ENCODE measurements at regions not wholly inside any gene's neighbourhood (a gene's known extent, or its start where the extent isn't known, plus 50 kb on each side); places are given as distances from the start of the nearest gene placed in this dataset.
"Not testable (repeated sequence)": the region's sequence is repeated elsewhere in the genome, so short reads cannot be mapped to it uniquely, and the experiment has no call there.

DNA sequence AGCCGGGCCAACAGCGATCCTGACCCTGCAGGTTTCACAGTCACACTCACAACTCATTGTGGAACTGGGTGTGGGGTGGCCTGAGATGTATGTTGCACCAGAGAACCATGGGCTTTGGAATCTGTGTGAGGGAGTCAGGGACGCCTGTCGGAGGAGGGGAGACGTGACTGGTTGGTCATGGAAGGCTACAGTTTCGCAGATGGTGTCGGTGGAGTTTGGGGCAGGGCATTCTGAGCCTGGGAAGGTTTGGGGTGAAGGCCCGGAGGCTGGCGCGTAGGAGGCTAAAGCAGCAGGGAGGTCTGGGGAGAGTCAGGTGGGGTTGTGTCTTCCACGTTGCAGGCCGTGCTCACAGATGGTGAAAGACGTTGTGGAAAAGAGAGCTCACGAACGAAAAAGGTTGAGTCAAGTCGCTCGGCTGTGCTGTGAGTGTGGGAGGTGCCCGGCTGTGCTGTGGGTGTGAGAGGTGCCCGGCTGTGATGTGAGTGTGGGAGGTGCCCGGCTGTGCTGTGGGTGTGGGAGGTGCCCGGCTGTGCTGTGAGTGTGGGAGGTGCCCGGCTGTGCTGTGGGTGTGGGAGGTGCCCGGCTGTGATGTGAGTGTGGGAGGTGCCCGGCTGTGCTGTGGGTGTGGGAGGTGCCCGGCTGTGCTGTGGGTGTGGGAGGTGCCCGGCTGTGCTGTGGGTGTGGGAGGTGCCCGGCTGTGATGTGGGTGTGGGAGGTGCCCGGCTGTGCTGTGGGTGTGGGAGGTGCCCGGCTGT, 244.2 kb upstream of the B3GAT1 start:
- not testable (repeated sequence) for H3K4me1 ChIP-seq (ENCODE audit: low read length); H3K27ac ChIP-seq (ENCODE audit: low read length); H3K9ac ChIP-seq (ENCODE audit: low read length); H3K9me3 ChIP-seq (ENCODE audit: low read length); H3K4me2 ChIP-seq (ENCODE audit: low read depth, low read length, poor library complexity, severe bottlenecking); H3K9me2 ChIP-seq (replicated peaks; ENCODE audit: insufficient read depth, low read length); H3K4me3 ChIP-seq (ENCODE audit: low read length); H3K36me3 ChIP-seq (ENCODE audit: insufficient read depth, low read length); H4K20me1 ChIP-seq (ENCODE audit: insufficient read depth, low read depth, low read length); H2AFZ ChIP-seq (ENCODE audit: low read length); H3K27me3 ChIP-seq (ENCODE audit: low read length); DNase-seq; H3K79me2 ChIP-seq (ENCODE audit: low read length)

DNA sequence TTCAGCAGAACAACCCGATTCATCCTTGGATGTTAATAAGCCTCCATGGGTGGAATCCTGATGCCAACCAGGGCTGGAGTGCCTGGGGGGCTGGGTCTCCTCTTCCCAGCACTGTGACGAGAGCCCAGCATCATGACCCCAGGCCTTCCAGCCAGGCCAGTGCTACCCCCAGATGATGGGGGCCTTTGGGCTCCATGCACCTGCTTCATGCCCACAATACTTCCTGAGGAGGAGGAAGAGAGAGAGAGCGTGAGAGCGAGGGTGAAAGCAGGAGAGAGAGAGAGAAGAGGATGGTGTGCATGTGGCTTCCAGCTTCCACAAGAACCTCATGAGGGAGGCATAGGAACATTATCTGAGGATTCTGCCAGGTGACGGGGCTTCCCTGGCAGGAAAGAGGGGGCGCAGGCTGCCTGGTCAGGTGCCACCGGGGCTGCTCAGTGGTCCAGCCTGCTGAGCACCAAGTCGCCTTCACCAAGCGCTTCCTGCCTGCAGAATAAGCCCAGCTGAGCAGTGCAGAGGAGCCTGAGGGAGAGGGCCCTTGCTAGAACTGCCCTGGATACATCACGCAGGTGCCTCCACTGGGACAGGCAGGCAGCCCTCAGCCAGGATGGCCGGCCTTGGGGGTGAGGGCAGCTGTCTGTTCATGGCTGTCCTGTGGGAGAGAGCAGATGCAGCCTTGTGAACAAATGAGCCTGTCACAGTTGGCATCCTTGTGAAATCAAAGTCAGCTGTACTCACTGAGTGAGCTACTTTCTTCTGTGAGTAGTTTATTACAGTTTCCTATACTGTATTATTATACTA, 243.3 kb upstream of the B3GAT1 start:
- Histone ChIP-seq H3K9me3 (ENCODE audit: low read length) (no peaks in the 10 kb centered on the region), H3K9ac (ENCODE audit: low read length) (no peak overlapping the region), H3K4me1 (ENCODE audit: low read length) (no peaks in the 10 kb centered on the region), H3K4me3 (ENCODE audit: low read length) (no peak overlapping the region), H3K4me2 (ENCODE audit: low read depth, low read length, poor library complexity, severe bottlenecking) (no peak overlapping the region), H3K27ac (ENCODE audit: low read length) (no peak overlapping the region), H3K36me3 (ENCODE audit: insufficient read depth, low read length) (no peaks in the 10 kb centered on the region), H3K27me3 (ENCODE audit: low read length) (no peaks in the 10 kb centered on the region), H3K79me2 (ENCODE audit: low read length) (no peaks in the 10 kb centered on the region), H3K9me2 (replicated peaks; ENCODE audit: insufficient read depth, low read length) (no peaks in the 10 kb centered on the region), H4K20me1 (ENCODE audit: insufficient read depth, low read depth, low read length) (no peaks in the 10 kb centered on the region), H2AFZ (ENCODE audit: low read length) (no peak overlapping the region)
- no peak for DNase-seq

GRCh38 chr11:134654161-134654915, 242.3 kb upstream of the B3GAT1 start:
- DNase-seq = no peak

GRCh38 chr11:134652586-134653255, 240.7 kb upstream of the B3GAT1 start:
- no peaks in the 10 kb centered on the region for H3K9me2 ChIP-seq (replicated peaks; ENCODE audit: insufficient read depth, low read length)
- no peak overlapping the region for H3K27ac ChIP-seq (ENCODE audit: low read length)
- H3K9ac ChIP-seq (ENCODE audit: low read length) = no peak overlapping the region
- H2AFZ ChIP-seq (ENCODE audit: low read length) = no peak overlapping the region
- no peak overlapping the region for H3K4me3 ChIP-seq (ENCODE audit: low read length)
- no peaks in the 10 kb centered on the region for H4K20me1 ChIP-seq (ENCODE audit: insufficient read depth, low read depth, low read length)
- H3K79me2 ChIP-seq (ENCODE audit: low read length) = no peaks in the 10 kb centered on the region
- no peaks in the 10 kb centered on the region for H3K4me1 ChIP-seq (ENCODE audit: low read length)
- no peak overlapping the region for H3K4me2 ChIP-seq (ENCODE audit: low read depth, low read length, poor library complexity, severe bottlenecking)
- no peaks in the 10 kb centered on the region for H3K27me3 ChIP-seq (ENCODE audit: low read length)
- DNase-seq = no peak
- no peaks in the 10 kb centered on the region for H3K9me3 ChIP-seq (ENCODE audit: low read length)
- H3K36me3 ChIP-seq (ENCODE audit: insufficient read depth, low read length) = no peaks in the 10 kb centered on the region

More at GRCh38 chr11:134654161-134654915, 242.3 kb upstream of the B3GAT1 start:
- Histone ChIP-seq H3K4me1 (ENCODE audit: low read length) (no peaks in the 10 kb centered on the region), H3K79me2 (ENCODE audit: low read length) (no peaks in the 10 kb centered on the region), H3K27me3 (ENCODE audit: low read length) (no peaks in the 10 kb centered on the region), H3K27ac (ENCODE audit: low read length) (no peak overlapping the region), H3K4me2 (ENCODE audit: low read depth, low read length, poor library complexity, severe bottlenecking) (no peak overlapping the region), H3K4me3 (ENCODE audit: low read length) (no peak overlapping the region), H2AFZ (ENCODE audit: low read length) (no peak overlapping the region), H3K9me2 (replicated peaks; ENCODE audit: insufficient read depth, low read length) (no peaks in the 10 kb centered on the region), H3K9me3 (ENCODE audit: low read length) (no peaks in the 10 kb centered on the region), H4K20me1 (ENCODE audit: insufficient read depth, low read depth, low read length) (no peaks in the 10 kb centered on the region), H3K9ac (ENCODE audit: low read length) (no peak overlapping the region), H3K36me3 (ENCODE audit: insufficient read depth, low read length) (no peaks in the 10 kb centered on the region)

GRCh38 chr11:134647066-134647743, 235.2 kb upstream of the B3GAT1 start:
- H3K36me3 ChIP-seq (ENCODE audit: insufficient read depth, low read length) = no peaks in the 10 kb centered on the region
- no peaks in the 10 kb centered on the region for H4K20me1 ChIP-seq (ENCODE audit: insufficient read depth, low read depth, low read length)
- H3K4me1 ChIP-seq (ENCODE audit: low read length) = no peaks in the 10 kb centered on the region
- no peaks in the 10 kb centered on the region for H3K9me3 ChIP-seq (ENCODE audit: low read length)
- no peak overlapping the region for H3K9ac ChIP-seq (ENCODE audit: low read length)
- no peak overlapping the region for H3K4me3 ChIP-seq (ENCODE audit: low read length)
- no peak overlapping the region for H3K27ac ChIP-seq (ENCODE audit: low read length)
- H3K9me2 ChIP-seq (replicated peaks; ENCODE audit: insufficient read depth, low read length) = no peaks in the 10 kb centered on the region
- H3K79me2 ChIP-seq (ENCODE audit: low read length) = no peaks in the 10 kb centered on the region
- no peaks in the 10 kb centered on the region for H3K27me3 ChIP-seq (ENCODE audit: low read length)
- no peak for DNase-seq
- H2AFZ ChIP-seq (ENCODE audit: low read length) = no peak overlapping the region
- H3K4me2 ChIP-seq (ENCODE audit: low read depth, low read length, poor library complexity, severe bottlenecking) = no peak overlapping the region

GRCh38 chr11:134646561-134646960, 234.5 kb upstream of the B3GAT1 start:
- no peaks in the 10 kb centered on the region for H3K36me3 ChIP-seq (ENCODE audit: insufficient read depth, low read length)
- no peak overlapping the region for H3K27ac ChIP-seq (ENCODE audit: low read length)
- no peaks in the 10 kb centered on the region for H3K27me3 ChIP-seq (ENCODE audit: low read length)
- H4K20me1 ChIP-seq (ENCODE audit: insufficient read depth, low read depth, low read length) = no peaks in the 10 kb centered on the region
- no peaks in the 10 kb centered on the region for H3K4me1 ChIP-seq (ENCODE audit: low read length)
- H3K9me3 ChIP-seq (ENCODE audit: low read length) = no peaks in the 10 kb centered on the region
- no peak overlapping the region for H3K9ac ChIP-seq (ENCODE audit: low read length)
- DNase-seq = no peak
- H2AFZ ChIP-seq (ENCODE audit: low read length) = no peak overlapping the region
- no peak overlapping the region for H3K4me2 ChIP-seq (ENCODE audit: low read depth, low read length, poor library complexity, severe bottlenecking)
- no peak overlapping the region for H3K4me3 ChIP-seq (ENCODE audit: low read length)
- H3K9me2 ChIP-seq (replicated peaks; ENCODE audit: insufficient read depth, low read length) = no peaks in the 10 kb centered on the region
- H3K79me2 ChIP-seq (ENCODE audit: low read length) = no peaks in the 10 kb centered on the region

DNA sequence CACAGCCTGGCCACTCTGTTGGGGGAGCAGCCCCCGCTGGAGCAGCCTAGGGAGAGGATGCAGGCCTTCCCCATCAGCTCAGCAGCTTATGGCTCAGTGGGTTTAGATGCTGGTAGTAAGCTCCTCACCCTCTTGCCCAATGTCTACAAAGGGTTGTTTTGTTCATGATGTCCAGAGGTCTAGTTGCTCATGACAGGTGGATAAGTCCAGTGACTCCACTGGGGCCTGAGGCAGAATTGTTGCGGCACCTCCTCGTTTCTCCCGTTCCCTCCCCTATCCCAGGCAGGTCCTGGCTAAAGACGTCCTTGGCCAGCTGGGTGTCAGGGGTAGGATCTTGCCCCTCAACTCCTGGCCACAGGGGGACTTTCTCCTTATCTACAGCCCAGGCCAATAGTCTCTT, 233.5 kb upstream of the B3GAT1 start:
- DNase-seq = no peak
- H3K36me3 ChIP-seq (ENCODE audit: insufficient read depth, low read length) = no peaks in the 10 kb centered on the region

More for the DNA sequence above, 233.5 kb upstream of the B3GAT1 start:
- no peak overlapping the region for H2AFZ ChIP-seq (ENCODE audit: low read length)
- no peak overlapping the region for H3K4me3 ChIP-seq (ENCODE audit: low read length)
- H4K20me1 ChIP-seq (ENCODE audit: insufficient read depth, low read depth, low read length) = no peaks in the 10 kb centered on the region
- no peaks in the 10 kb centered on the region for H3K4me1 ChIP-seq (ENCODE audit: low read length)
- no peaks in the 10 kb centered on the region for H3K27me3 ChIP-seq (ENCODE audit: low read length)
- H3K9me3 ChIP-seq (ENCODE audit: low read length) = no peaks in the 10 kb centered on the region
- H3K9me2 ChIP-seq (replicated peaks; ENCODE audit: insufficient read depth, low read length) = no peaks in the 10 kb centered on the region
- H3K4me2 ChIP-seq (ENCODE audit: low read depth, low read length, poor library complexity, severe bottlenecking) = no peak overlapping the region
- H3K27ac ChIP-seq (ENCODE audit: low read length) = no peak overlapping the region
- no peaks in the 10 kb centered on the region for H3K79me2 ChIP-seq (ENCODE audit: low read length)
- H3K9ac ChIP-seq (ENCODE audit: low read length) = no peak overlapping the region

Measured in Karpas-422 (cell line).